Testis (tissue), 2 donors: ENCODE measurements at regions not wholly inside any gene's neighbourhood (a gene's known extent, or its start where the extent isn't known, plus 50 kb on each side); places are given as distances from the start of the nearest gene placed in this dataset.

Experiments
- DNase-seq: peaks from one replicate; pipeline ENCODE4 v3.0.0-alpha.2; 2019
- H3K27ac ChIP-seq, 2 donors: fragments of 200-600 bp; sonication (generic); one replicate each; pipeline ENCODE4 v1.5.1; 2019
- H3K27me3 ChIP-seq: fragments of 200-600 bp; sonication (generic); one replicate; pipeline ENCODE4 v1.5.1; 2019
- H3K36me3 ChIP-seq: fragments of 200-600 bp; sonication (generic); one replicate; pipeline ENCODE4 v1.5.1; 2017; ENCODE audit warnings: low read depth; ENCODE audit errors: missing control alignments
- H3K4me1 ChIP-seq: fragments of 200-600 bp; sonication (generic); one replicate; pipeline ENCODE4 v1.5.1; 2019
- H3K4me3 ChIP-seq, 2 donors: fragments of 200-600 bp; sonication (generic); one replicate each; pipeline ENCODE4 v1.5.1; 2017 to 2019
- H3K9me3 ChIP-seq: fragments of 200-600 bp; sonication (generic); one replicate; pipeline ENCODE4 v1.5.1; 2017
- POLR2A ChIP-seq: fragments of 450-650 bp; IDR thresholded peaks from one replicate; pipeline ENCODE4 v1.6.1; 2017; ENCODE audit warnings: antibody characterized with exemption, mild to moderate bottlenecking, moderate library complexity
- WGBS, 2 donors: methylation state at CpG; one replicate each; pipeline ENCODE4 v1.1.5; 2018; 5-methylcytosine and 5-hydroxymethylcytosine counted together
- intact Hi-C: fragments of 100-400 bp; cut with DNase I; formaldehyde crosslinking; loops from one replicate; pipeline ENCODE4 v1.15.1; 2023; ENCODE audit warnings: low total_unique reads
- TF ChIP-seq, protein P1 (sequence below), 3 experiments: fragments of 450-650 bp in 2 of 3; fragments of 200-600 bp in 1 of 3; sonication (generic) in 1 of 3; IDR thresholded peaks; one replicate each; pipeline ENCODE4 v1.5.1; 2016 to 2019; ENCODE audit warnings: antibody characterized with exemption in 3 of 3, mild to moderate bottlenecking in 2 of 3, moderate library complexity in 1 of 3

DNA sequence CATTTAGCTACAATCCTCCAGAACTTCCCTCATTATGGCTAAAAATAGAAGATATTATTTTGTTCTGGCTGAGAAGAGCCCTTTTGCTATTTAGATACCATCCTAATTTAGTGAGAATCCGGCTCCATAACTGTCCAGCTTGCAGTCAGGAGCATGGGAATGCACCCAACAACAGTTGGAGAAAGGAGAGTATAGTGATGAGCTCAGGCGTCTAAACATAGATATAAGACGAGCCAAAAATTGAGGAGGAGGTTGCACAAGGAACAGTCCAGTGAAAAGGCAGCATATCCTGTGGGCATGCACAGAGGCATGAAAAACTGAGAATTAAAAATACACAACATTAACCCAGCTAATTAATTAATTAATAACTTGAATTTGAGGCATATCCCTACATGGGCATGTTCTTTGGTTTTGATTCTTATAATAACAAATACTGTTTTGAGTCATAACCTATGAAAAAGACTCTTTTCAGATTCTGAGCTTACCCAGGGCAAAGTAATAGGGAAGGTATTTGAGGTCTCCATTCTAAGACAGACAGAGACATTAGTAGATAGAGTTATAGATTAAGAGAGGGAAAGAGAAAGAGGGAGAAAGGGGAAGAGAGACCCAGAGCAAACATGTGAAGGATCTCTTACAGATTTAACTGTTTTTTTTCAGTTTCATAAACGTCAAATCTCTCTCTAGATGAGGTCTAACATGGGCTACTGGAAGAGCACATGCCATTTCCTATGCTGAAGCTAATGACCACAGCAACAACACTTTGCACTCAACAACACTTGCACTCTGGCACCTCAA lies 311.2 kb downstream of the OSR1 start:
- H3K4me1 ChIP-seq: peaks cover 6% of the 10 kb centered on the region
- H3K9me3 ChIP-seq: no peaks in the 10 kb centered on the region
- WGBS, 2 donors: 58 to 64% methylated on average over 4 of the region's 4 CpGs
- peak; percentile 51 for DNase-seq
- no peak overlapping the region for H3K27ac ChIP-seq
- H3K4me3 ChIP-seq: no peak overlapping the region
- intact Hi-C loops: loop anchor here (10.0 kb wide), 1 partner anchor 818 kb away; no protein-coding TSS in a partner anchor
- TF ChIP-seq, protein P1, sequence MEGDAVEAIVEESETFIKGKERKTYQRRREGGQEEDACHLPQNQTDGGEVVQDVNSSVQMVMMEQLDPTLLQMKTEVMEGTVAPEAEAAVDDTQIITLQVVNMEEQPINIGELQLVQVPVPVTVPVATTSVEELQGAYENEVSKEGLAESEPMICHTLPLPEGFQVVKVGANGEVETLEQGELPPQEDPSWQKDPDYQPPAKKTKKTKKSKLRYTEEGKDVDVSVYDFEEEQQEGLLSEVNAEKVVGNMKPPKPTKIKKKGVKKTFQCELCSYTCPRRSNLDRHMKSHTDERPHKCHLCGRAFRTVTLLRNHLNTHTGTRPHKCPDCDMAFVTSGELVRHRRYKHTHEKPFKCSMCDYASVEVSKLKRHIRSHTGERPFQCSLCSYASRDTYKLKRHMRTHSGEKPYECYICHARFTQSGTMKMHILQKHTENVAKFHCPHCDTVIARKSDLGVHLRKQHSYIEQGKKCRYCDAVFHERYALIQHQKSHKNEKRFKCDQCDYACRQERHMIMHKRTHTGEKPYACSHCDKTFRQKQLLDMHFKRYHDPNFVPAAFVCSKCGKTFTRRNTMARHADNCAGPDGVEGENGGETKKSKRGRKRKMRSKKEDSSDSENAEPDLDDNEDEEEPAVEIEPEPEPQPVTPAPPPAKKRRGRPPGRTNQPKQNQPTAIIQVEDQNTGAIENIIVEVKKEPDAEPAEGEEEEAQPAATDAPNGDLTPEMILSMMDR (IDR thresholded peaks at IDR 0.05): no peak
- no peak for TF ChIP-seq POLR2A
- H3K27me3 ChIP-seq: no peaks in the 10 kb centered on the region
- no peaks in the 10 kb centered on the region for H3K36me3 ChIP-seq

DNA sequence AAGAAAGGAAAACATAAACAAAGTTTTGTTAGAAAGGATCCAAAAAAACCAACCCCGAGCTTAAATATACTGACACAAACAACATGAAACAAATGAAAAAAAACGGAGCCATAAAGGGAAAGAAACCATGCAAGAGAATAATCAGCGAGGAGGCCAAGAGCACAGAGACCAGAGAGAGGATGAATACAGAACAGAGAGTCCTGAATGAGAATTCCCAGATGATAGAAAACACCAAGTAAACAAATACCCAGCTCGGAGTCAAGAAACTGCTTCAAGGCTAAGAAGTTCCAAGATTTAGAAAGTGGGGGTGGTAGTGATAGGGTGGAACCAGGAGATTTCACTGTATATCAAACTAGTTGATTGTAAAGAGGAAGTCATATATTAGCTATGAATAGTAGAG lies 313.3 kb downstream of the OSR1 start:
- H3K9me3 ChIP-seq: no peaks in the 10 kb centered on the region
- intact Hi-C loops: loop anchor here (10.0 kb wide), 1 partner anchor 820 kb away; no protein-coding TSS in a partner anchor
- TF ChIP-seq, protein P1 (IDR thresholded peaks at IDR 0.05): no peak
- no peak for TF ChIP-seq POLR2A
- no peaks in the 10 kb centered on the region for H3K27me3 ChIP-seq
- H3K4me3 ChIP-seq: no peak overlapping the region
- H3K36me3 ChIP-seq: no peaks in the 10 kb centered on the region
- peak overlapping the region in 1 of 2 donors; percentile 0 for H3K27ac ChIP-seq
- peak; percentile 22 for DNase-seq
- peaks cover 6% of the 10 kb centered on the region for H3K4me1 ChIP-seq
- WGBS, 2 donors: 40 to 42% methylated on average over 4 of the region's 4 CpGs

DNA sequence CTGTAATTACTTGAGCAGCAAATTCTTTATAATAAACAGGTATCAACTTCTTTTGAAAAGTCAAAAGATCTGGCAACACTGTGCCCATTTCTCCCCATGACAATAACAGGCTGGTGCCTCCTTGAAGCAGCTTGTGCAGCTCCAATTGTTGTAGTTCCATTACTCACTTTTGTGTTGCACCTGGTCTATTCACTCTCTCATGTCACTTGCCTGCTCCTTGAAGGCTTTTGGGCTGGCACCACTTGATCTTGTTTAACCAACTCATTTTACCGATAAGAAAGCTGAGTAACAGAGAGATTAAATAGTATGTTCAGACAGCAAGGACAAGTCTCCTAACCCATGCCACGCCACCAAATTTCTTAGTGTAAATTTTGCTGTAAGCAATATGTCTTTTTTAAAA lies 314.5 kb downstream of the OSR1 start:
- intact Hi-C loops: loop anchor here (10.0 kb wide), 1 partner anchor 821 kb away; no protein-coding TSS in a partner anchor
- WGBS, 2 donors: 78 to 87% methylated on average over 2 of the region's 2 CpGs
- no peak for DNase-seq
- Histone ChIP-seq H3K9me3 (no peaks in the 10 kb centered on the region), H3K4me1 (peaks cover 6% of the 10 kb centered on the region), H3K27ac (no peak overlapping the region), H3K27me3 (no peaks in the 10 kb centered on the region), H3K36me3 (no peaks in the 10 kb centered on the region), H3K4me3 (no peak overlapping the region)
- TF ChIP-seq, protein P1 (IDR thresholded peaks at IDR 0.05): no peak
- no peak for TF ChIP-seq POLR2A

DNA sequence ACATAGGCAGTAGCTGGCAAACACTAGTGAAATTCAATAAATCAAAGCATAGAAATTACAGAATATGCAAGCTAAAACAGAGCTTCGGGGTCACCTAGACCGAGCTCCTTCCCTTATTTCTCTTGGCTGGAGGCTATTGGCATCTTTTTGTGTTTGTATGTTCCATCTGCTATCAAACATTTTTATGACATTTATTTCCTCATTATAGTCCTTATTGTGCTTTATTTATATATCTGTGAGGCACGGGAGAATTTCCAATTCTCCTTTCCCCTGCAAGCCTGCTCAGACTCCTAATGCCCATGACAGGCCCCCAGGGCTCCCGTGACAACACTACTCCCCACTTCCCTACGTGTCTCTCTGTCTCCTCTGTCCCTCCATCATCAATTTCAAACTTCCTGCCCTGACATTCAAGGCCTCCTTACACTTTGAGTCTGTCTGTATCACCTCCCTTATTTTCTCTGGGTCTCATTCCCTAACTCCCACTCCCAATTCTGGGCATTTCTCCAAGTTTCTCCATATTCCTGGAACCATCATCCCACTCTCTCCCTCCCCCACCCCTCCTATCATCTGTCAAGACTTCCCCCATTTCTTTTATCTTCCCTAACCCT lies 316.9 kb downstream of the OSR1 start:
- Histone ChIP-seq H3K4me1 (no peaks in the 10 kb centered on the region), H3K9me3 (no peaks in the 10 kb centered on the region), H3K4me3 (no peak overlapping the region), H3K36me3 (no peaks in the 10 kb centered on the region), H3K27me3 (no peaks in the 10 kb centered on the region), H3K27ac (no peak overlapping the region)
- no peak for TF ChIP-seq POLR2A
- TF ChIP-seq, protein P1 (IDR thresholded peaks at IDR 0.05): no peak
- intact Hi-C loops: loop anchor here (10.0 kb wide), 1 partner anchor 823 kb away; no protein-coding TSS in a partner anchor
- DNase-seq: no peak
- 42 to 53% methylated on average over 5 of the region's 5 CpGs for WGBS, 2 donors
